Activated CD8-positive, alpha-beta T cell treated with anti-CD3 and anti-CD28 coated beads for 36 hours (primary cell): ENCODE measurements at regions not wholly inside any gene's neighbourhood (a gene's known extent, or its start where the extent isn't known, plus 50 kb on each side); places are given as distances from the start of the nearest gene placed in this dataset.

Experiments
- ATAC-seq: fragments of 200-7000 bp; cut with Tn5 transposase; one replicate; pipeline ENCODE4 v1.10.0; 2021; ENCODE audit warnings: mild to moderate bottlenecking, moderate library complexity
- CTCF ChIA-PET: fragments of 350-600 bp; sonication (Branson Sonifier 250); formaldehyde crosslinking; loops from one replicate; lab custom pipeline; 2021; ENCODE audit warnings: antibody characterized with exemption; lab: Charles Lee
- POLR2A ChIA-PET: fragments of 350-600 bp; sonication (Branson Sonifier 250); formaldehyde crosslinking; loops from one replicate; lab custom pipeline; 2021; ENCODE audit warnings: antibody characterized with exemption; lab: Charles Lee
- DNase-seq: peaks from one replicate; pipeline ENCODE4 v3.0.0-alpha.2; 2020
- H3K27ac Mint-ChIP-seq: one replicate; pipeline ENCODE4 v1.8.0; 2021; ENCODE audit warnings: mild to moderate bottlenecking, mixed read lengths
- H3K27me3 Mint-ChIP-seq: one replicate; pipeline ENCODE4 v1.8.0; 2021; ENCODE audit warnings: mixed read lengths
- H3K36me3 Mint-ChIP-seq: one replicate; pipeline ENCODE4 v1.8.0; 2021; ENCODE audit warnings: low read depth, mixed read lengths
- H3K4me1 Mint-ChIP-seq: one replicate; pipeline ENCODE4 v1.8.0; 2021; ENCODE audit warnings: low read depth, mixed read lengths
- H3K4me3 Mint-ChIP-seq: one replicate; pipeline ENCODE4 v1.8.0; 2021; ENCODE audit warnings: mild to moderate bottlenecking, moderate library complexity, mixed read lengths
- H3K9me3 Mint-ChIP-seq: one replicate; pipeline ENCODE4 v1.8.0; 2021; ENCODE audit warnings: mixed read lengths
- intact Hi-C: fragments of 100-400 bp; cut with micrococcal nuclease; formaldehyde crosslinking; loops from one replicate; pipeline ENCODE4 v1.10.0; 2022
- TF ChIP-seq, protein P1 (sequence below): fragments of 200-600 bp; IDR thresholded peaks from one replicate; pipeline ENCODE4 v1.8.0; 2022; ENCODE audit warnings: antibody characterized with exemption, mild to moderate bottlenecking

- intact Hi-C loops = no loop called here
- no peak for DNase-seq
- no peak for ATAC-seq
- Mint-ChIP-seq H3K36me3 (no peaks in the 10 kb centered on the region), H3K9me3 (no peaks in the 10 kb centered on the region), H3K4me3 (no peak overlapping the region), H3K4me1 (no peaks in the 10 kb centered on the region), H3K27me3 (peaks cover 3% of the 10 kb centered on the region), H3K27ac (no peak overlapping the region)
- CTCF ChIA-PET = no interaction called here
- TF ChIP-seq, protein P1, sequence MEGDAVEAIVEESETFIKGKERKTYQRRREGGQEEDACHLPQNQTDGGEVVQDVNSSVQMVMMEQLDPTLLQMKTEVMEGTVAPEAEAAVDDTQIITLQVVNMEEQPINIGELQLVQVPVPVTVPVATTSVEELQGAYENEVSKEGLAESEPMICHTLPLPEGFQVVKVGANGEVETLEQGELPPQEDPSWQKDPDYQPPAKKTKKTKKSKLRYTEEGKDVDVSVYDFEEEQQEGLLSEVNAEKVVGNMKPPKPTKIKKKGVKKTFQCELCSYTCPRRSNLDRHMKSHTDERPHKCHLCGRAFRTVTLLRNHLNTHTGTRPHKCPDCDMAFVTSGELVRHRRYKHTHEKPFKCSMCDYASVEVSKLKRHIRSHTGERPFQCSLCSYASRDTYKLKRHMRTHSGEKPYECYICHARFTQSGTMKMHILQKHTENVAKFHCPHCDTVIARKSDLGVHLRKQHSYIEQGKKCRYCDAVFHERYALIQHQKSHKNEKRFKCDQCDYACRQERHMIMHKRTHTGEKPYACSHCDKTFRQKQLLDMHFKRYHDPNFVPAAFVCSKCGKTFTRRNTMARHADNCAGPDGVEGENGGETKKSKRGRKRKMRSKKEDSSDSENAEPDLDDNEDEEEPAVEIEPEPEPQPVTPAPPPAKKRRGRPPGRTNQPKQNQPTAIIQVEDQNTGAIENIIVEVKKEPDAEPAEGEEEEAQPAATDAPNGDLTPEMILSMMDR = no peak
- POLR2A ChIA-PET = no interaction called here
These were observed 75.8 kb upstream of the PIK3C3 start for GRCh38 chr18:41879256-41879655.

- no peak for DNase-seq
- CTCF ChIA-PET = no interaction called here
- H3K4me1 Mint-ChIP-seq = peaks cover 4% of the 10 kb centered on the region
- no peaks in the 10 kb centered on the region for H3K36me3 Mint-ChIP-seq
- no peaks in the 10 kb centered on the region for H3K9me3 Mint-ChIP-seq
- intact Hi-C loops = no loop called here
- POLR2A ChIA-PET = interaction anchor here (0.6 kb wide), 1 partner anchor 132 kb away, joined by 3 read pairs; no protein-coding TSS in a partner anchor
- peaks cover 5% of the 10 kb centered on the region for H3K27me3 Mint-ChIP-seq
- ATAC-seq = no peak
- TF ChIP-seq, protein P1 = no peak
- no peak overlapping the region for H3K27ac Mint-ChIP-seq
- H3K4me3 Mint-ChIP-seq = no peak overlapping the region
These were observed 79.8 kb upstream of the PIK3C3 start for GRCh38 chr18:41875094-41875780.

- peaks cover 5% of the 10 kb centered on the region for H3K27me3 Mint-ChIP-seq
- ChIA-PET POLR2A (interaction anchor here (0.9 kb wide), 1 partner anchor 17 kb away, joined by 3 read pairs; no protein-coding TSS in a partner anchor), CTCF (interaction anchor here (0.5 to 1.2 kb wide), 2 partner anchors 15 to 940 kb away, joined by 3 read pairs; no protein-coding TSS in a partner anchor)
- no peaks in the 10 kb centered on the region for H3K36me3 Mint-ChIP-seq
- H3K9me3 Mint-ChIP-seq = no peaks in the 10 kb centered on the region
- intact Hi-C loops = no loop called here
- TF ChIP-seq, protein P1 = no peak
- peaks cover 4% of the 10 kb centered on the region for H3K4me1 Mint-ChIP-seq
- DNase-seq (no peak), ATAC-seq (no peak)
- no peak overlapping the region for H3K4me3 Mint-ChIP-seq
- H3K27ac Mint-ChIP-seq = no peak overlapping the region
These were observed 81.3 kb upstream of the PIK3C3 start for GRCh38 chr18:41873730-41874129.

DNA sequence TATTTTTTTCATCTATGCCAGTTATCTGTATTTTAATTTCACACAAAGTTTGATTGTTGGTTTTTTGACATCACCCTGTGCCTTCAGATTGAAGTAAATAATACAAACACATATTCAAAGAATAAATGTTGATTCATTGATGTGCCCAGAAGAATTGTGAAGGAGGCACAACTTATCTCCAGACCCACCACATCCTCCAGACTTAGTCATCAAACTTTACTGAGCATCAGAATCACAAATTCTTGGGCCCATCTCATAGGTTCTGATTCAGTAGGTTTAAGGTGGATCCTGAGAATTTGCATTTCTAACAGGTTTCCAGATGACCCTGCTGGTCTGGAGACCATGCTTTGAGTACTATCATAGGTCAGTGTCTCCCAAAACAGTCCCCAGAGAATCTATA, 82.8 kb upstream of the PIK3C3 start:
- Mint-ChIP-seq H3K4me1 (peaks cover 4% of the 10 kb centered on the region), H3K36me3 (no peaks in the 10 kb centered on the region), H3K27me3 (peaks cover 5% of the 10 kb centered on the region), H3K4me3 (no peak overlapping the region), H3K27ac (no peak overlapping the region), H3K9me3 (no peaks in the 10 kb centered on the region)
- DNase-seq (no peak), ATAC-seq (no peak)
- ChIA-PET CTCF (no interaction called here), POLR2A (no interaction called here)
- TF ChIP-seq, protein P1 = no peak
- intact Hi-C loops = no loop called here

DNA sequence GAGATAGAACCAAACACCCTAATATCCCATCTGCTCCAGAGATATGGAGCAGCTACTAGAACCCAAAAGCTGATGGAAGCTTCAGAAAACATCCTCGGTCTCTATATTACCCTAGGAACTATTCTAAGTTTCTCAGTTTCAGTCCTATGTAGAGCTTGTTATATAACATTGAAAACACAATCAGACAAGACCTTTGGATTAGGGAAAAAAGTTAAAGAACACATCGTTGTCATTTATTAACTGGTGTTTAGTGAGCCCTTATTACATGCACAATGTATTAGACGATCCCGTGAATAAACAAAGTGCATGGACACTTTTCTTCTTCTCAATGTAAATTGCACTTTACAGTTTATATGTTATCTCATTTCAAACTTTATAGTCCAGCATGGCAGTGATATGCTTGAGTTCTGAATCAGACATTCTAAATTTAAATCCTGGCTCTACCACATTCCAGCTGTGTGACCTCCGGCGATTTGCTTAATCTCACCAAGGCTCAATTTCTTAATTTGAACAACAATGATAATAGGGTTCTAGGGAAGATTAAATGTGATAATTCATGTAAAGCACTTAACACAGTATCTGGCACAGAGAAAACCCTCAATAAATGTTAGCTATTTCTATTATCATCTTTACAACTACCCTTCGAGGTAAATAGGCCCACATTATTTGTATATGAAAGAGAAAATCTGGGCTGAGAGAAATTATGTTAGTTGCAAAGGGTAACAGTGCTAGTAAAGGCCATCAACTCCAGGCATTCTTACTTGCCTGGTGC, 83.6 kb upstream of the PIK3C3 start:
- Mint-ChIP-seq H3K27ac (no peak overlapping the region), H3K4me3 (no peak overlapping the region), H3K4me1 (peaks cover 4% of the 10 kb centered on the region), H3K36me3 (no peaks in the 10 kb centered on the region), H3K9me3 (no peaks in the 10 kb centered on the region), H3K27me3 (peaks cover 5% of the 10 kb centered on the region)
- intact Hi-C loops = no loop called here
- DNase-seq = no peak
- CTCF ChIA-PET = no interaction called here
- POLR2A ChIA-PET = no interaction called here
- TF ChIP-seq, protein P1 = no peak
- no peak for ATAC-seq
